Liver (tissue), 3 donors: ENCODE measurements at regions not wholly inside any gene's neighbourhood (a gene's known extent, or its start where the extent isn't known, plus 50 kb on each side); places are given as distances from the start of the nearest gene placed in this dataset.

Source experiments
- ATF3 ChIP-seq: IDR thresholded peaks from 2 replicates; pipeline ENCODE4 v1.6.1; 2016; ENCODE audit warnings: antibody characterized with exemption
- GABPA ChIP-seq, 2 donors: IDR thresholded peaks in 1 of 2; conservative IDR thresholded peaks in 1 of 2; 2 replicates each; pipeline ENCODE4 v1.6.1; 2016; ENCODE audit warnings: antibody characterized with exemption in 2 of 2, mild to moderate bottlenecking in 1 of 2, moderate library complexity in 1 of 2
- HNF4G ChIP-seq: IDR thresholded peaks from 2 replicates; pipeline ENCODE4 v1.6.1; 2016; ENCODE audit warnings: antibody characterized with exemption
- JUND ChIP-seq, 2 donors: IDR thresholded peaks; 2 replicates each; pipeline ENCODE4 v1.6.1; 2016; ENCODE audit warnings: antibody characterized with exemption in 2 of 2
- RAD21 ChIP-seq, 2 donors: IDR thresholded peaks; 2 replicates each; pipeline ENCODE4 v1.6.1; 2016; ENCODE audit warnings: antibody characterized with exemption in 2 of 2, mild to moderate bottlenecking in 2 of 2
- TF ChIP-seq, protein P1 (sequence below): fragments of 150-350 bp; IDR thresholded peaks from 2 replicates; pipeline ENCODE4 v1.5.1; 2017; ENCODE audit warnings: improper control_type of control experiment, low read depth, low read length; ENCODE audit not compliant: missing input control
- TF ChIP-seq, protein P2 (sequence below): IDR thresholded peaks from 2 replicates; pipeline ENCODE4 v1.6.1; 2016; ENCODE audit warnings: antibody characterized with exemption, mild to moderate bottlenecking
- donor health status: healthy.
- donor health status: healthy.

DNA sequence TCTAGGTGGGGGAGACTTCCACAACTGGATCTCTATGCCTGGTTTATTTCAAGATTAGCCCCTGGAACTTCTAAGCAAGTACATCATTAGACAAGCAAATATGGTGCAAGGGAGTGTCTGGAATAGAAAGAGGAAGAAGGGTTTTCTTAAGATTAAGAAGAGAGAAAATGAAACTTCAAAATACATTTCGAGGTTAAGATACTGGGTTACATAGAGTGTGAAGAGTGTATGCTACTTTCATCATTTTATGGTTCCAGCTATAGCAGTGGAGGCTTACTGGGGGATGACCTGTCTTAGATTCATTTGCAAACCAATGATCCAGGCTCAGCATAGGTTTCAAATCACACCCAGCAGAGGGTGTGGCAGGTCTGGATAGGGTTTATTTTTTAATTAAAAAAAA lies 144.4 kb upstream of the GATB start:
- TF ChIP-seq, protein P1, sequence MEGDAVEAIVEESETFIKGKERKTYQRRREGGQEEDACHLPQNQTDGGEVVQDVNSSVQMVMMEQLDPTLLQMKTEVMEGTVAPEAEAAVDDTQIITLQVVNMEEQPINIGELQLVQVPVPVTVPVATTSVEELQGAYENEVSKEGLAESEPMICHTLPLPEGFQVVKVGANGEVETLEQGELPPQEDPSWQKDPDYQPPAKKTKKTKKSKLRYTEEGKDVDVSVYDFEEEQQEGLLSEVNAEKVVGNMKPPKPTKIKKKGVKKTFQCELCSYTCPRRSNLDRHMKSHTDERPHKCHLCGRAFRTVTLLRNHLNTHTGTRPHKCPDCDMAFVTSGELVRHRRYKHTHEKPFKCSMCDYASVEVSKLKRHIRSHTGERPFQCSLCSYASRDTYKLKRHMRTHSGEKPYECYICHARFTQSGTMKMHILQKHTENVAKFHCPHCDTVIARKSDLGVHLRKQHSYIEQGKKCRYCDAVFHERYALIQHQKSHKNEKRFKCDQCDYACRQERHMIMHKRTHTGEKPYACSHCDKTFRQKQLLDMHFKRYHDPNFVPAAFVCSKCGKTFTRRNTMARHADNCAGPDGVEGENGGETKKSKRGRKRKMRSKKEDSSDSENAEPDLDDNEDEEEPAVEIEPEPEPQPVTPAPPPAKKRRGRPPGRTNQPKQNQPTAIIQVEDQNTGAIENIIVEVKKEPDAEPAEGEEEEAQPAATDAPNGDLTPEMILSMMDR, result no peak
- no peak for TF ChIP-seq HNF4G
- no peak for TF ChIP-seq ATF3
- TF ChIP-seq, protein P2, sequence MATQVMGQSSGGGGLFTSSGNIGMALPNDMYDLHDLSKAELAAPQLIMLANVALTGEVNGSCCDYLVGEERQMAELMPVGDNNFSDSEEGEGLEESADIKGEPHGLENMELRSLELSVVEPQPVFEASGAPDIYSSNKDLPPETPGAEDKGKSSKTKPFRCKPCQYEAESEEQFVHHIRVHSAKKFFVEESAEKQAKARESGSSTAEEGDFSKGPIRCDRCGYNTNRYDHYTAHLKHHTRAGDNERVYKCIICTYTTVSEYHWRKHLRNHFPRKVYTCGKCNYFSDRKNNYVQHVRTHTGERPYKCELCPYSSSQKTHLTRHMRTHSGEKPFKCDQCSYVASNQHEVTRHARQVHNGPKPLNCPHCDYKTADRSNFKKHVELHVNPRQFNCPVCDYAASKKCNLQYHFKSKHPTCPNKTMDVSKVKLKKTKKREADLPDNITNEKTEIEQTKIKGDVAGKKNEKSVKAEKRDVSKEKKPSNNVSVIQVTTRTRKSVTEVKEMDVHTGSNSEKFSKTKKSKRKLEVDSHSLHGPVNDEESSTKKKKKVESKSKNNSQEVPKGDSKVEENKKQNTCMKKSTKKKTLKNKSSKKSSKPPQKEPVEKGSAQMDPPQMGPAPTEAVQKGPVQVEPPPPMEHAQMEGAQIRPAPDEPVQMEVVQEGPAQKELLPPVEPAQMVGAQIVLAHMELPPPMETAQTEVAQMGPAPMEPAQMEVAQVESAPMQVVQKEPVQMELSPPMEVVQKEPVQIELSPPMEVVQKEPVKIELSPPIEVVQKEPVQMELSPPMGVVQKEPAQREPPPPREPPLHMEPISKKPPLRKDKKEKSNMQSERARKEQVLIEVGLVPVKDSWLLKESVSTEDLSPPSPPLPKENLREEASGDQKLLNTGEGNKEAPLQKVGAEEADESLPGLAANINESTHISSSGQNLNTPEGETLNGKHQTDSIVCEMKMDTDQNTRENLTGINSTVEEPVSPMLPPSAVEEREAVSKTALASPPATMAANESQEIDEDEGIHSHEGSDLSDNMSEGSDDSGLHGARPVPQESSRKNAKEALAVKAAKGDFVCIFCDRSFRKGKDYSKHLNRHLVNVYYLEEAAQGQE, result no peak
- no peak for TF ChIP-seq RAD21 (IDR thresholded peaks at IDR 0.05)
- no peak for TF ChIP-seq GABPA (IDR thresholded peaks at IDR 0.05 in 1 of 2, conservative IDR thresholded peaks at IDR 0.05 in 1 of 2)
- TF ChIP-seq JUND (IDR thresholded peaks at IDR 0.05), result no peak
